C4-2B (cell line): ENCODE measurements at regions not wholly inside any gene's neighbourhood (a gene's known extent, or its start where the extent isn't known, plus 50 kb on each side); places are given as distances from the start of the nearest gene placed in this dataset.
A peak's percentile ranks its signal among the peaks of the same experiment; 100 is the strongest.

Source experiments
- H3K27ac ChIP-seq: fragments of 450-650 bp; 2 replicates; pipeline ENCODE4 v1.5.1; 2017
- ZFX ChIP-seq: fragments of 450-650 bp; IDR thresholded peaks from 2 replicates; pipeline ENCODE4 v1.6.1; 2017
- TF ChIP-seq, protein P1 (sequence below): fragments of 450-650 bp; conservative IDR thresholded peaks from 2 replicates; pipeline ENCODE4 v1.5.1; 2017; ENCODE audit warnings: mild to moderate bottlenecking

DNA sequence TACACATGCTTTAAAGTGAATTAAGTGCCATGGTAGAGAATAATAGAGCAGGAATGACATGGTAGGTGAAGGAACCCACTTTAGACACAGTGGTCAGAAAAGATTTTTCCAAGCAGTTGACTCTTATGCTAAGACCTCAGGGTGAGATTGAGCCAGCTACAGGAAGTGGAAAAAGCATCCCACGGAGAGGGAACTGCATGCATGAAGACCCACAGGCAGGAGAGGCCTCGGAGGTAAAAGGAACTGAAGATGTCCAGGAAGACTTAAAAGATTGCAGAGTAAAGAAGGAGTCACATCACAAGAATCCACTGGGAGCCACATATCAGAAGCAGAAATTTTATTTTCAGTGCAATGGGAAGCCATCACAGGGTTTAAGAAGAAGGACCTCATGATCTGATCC lies 499.2 kb upstream of the FAM98A start:
- no peak overlapping the region for H3K27ac ChIP-seq
- TF ChIP-seq, protein P1, sequence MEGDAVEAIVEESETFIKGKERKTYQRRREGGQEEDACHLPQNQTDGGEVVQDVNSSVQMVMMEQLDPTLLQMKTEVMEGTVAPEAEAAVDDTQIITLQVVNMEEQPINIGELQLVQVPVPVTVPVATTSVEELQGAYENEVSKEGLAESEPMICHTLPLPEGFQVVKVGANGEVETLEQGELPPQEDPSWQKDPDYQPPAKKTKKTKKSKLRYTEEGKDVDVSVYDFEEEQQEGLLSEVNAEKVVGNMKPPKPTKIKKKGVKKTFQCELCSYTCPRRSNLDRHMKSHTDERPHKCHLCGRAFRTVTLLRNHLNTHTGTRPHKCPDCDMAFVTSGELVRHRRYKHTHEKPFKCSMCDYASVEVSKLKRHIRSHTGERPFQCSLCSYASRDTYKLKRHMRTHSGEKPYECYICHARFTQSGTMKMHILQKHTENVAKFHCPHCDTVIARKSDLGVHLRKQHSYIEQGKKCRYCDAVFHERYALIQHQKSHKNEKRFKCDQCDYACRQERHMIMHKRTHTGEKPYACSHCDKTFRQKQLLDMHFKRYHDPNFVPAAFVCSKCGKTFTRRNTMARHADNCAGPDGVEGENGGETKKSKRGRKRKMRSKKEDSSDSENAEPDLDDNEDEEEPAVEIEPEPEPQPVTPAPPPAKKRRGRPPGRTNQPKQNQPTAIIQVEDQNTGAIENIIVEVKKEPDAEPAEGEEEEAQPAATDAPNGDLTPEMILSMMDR, result no peak
- TF ChIP-seq ZFX, result no peak

DNA sequence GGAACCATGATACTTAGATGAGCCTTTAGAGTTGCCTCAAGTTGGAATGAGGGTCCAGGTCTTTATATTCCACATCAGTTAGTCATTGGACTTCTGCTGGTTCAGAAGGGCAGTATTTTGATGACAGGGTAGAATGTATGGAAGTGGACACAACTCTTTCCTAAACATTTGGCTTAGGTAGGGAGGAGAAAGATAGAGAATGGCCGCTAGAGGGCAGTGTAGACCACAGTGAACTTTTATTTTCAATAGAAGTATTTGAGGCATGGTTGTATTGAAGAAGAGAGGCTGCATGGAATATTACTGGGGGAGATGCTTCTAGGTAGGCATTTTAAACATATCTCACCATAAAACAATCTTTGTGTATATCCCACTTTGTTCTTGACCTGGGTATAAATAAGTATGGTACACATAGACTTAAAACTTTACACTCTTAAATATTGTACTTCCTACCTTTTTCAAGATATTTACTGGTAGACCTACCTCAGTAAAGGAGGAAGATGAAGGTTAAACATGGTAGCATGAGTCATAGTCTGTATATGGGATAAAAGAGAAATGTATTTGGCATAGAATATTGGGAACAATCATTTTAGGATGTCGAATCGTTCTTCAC lies 497.6 kb upstream of the FAM98A start:
- H3K27ac ChIP-seq, result no peak overlapping the region
- no peak for TF ChIP-seq ZFX
- TF ChIP-seq, protein P1, result peak; percentile 79

DNA sequence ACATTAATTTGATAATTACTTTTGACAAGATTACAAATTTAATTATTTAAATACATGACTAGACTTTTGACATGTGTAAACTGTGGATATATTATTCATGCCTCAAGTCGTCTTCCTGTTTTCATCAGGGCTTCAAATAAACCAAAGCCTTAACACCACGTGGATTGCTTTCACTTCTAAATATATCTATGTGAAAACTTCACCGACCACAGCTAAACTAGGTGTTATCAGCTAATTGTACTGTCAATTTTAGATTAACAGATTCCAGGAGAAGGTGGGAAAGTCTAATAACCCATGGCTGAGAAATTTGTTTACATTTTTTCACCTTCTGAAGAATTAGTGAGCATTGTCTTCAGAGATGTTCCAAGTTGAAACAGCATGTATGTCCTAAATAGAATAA lies 494.7 kb upstream of the FAM98A start:
- no peak overlapping the region for H3K27ac ChIP-seq
- no peak for TF ChIP-seq ZFX
- TF ChIP-seq, protein P1, result no peak

DNA sequence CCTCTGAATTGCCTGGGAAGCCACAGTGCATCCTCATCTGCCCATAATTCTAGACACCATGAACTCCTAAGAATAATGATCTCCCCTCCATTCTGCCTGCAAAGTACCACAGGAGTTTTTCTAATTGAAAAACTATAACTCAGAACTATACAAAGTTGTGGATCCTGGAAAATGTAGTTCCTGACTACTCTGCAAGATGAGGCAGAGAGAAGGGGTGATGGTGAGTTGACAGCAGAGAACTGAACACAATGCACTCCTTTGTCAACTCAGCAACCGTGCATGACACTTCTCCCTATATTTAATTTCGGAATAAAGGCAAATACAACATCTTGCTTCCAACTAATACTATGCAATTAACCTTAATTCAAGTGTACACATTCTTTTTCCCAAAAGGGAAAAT lies 471.1 kb upstream of the FAM98A start:
- TF ChIP-seq ZFX, result no peak
- no peak overlapping the region for H3K27ac ChIP-seq

DNA sequence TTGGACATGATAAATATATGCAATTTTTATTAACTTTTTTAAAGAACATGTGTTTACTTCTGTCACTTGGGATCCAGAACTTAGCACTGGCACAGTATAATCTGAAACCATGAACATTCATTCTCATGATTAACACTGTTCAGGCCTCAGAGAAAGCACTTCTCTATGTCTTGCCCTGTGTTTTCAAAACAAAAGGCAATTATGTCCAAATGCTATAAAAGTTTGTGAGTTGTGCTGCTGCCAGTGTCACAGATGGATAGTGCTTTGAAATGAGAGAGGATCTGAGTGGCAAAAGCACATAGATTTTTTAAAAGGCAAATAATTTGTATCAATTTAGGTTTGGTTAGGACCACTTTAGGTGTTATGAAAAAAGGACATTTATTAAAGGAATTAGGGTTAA lies 470.5 kb upstream of the FAM98A start:
- H3K27ac ChIP-seq, result no peak overlapping the region
- TF ChIP-seq, protein P1, result no peak
- TF ChIP-seq ZFX, result no peak

DNA sequence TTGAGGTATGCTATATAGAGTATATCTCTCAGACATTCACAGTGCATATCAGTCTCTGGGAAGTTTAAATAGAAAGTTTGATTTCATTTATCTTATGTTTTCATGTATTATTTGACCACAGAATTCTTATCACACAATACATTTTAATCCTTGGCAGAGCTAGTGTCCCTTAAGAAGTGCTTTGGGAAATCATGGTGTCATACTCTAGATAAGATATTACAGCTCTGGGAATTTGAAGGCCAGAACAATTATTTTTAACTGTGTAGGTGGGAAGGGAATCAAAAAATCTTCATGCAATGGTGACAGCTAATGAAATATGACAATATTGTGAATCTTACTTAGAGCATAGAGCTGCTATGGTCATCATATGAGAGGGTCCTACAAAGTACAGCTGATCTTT lies 451.3 kb upstream of the FAM98A start:
- TF ChIP-seq, protein P1, result no peak
- TF ChIP-seq ZFX, result no peak
- H3K27ac ChIP-seq, result no peak overlapping the region

DNA sequence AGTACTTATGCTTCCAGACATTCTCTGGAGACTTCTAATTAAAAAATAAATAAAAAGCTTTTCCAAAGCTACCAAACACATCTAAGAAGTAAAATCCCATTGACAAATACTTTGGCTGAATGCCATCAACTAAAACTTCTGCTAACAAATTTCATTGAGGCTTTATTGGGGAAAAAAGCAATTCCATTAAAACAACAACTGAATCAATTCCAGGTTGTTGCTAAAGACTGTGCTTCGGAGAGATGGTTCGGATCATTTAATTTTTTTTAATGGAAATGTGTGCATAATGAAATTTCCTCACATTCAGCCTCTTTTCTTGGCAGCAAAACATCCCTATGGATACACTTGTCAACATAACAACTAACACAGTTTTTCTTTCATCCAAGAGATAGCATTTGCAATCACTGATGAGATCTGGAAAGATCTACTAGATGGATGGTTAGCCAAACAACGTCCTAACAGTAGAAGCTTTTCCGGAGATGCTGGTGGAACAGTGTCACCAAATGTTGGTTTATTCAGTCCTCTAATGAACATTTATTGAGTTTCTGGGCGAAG lies 446.1 kb upstream of the FAM98A start:
- H3K27ac ChIP-seq, result no peak overlapping the region
- TF ChIP-seq, protein P1, result no peak
- no peak for TF ChIP-seq ZFX

DNA sequence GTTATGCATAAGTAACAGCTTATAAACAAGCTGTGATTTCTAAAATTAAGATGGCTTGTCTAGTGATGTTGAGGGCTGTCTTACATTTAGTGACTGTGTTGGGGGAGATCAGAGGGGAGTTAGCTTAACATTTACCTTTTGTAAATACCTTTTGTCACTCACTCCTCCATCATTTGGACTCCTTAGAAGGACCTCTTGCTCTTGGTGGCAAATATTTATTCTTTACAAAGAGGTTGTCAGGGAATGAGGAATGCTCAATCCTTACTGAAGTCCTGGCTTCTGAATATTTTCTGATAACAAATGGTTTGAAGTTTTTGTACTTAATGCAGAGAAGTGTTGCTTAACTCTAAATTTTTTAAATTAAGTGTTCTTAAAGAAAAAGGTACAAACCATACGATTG lies 438.8 kb upstream of the FAM98A start:
- no peak for TF ChIP-seq ZFX
- TF ChIP-seq, protein P1, result no peak
- no peak overlapping the region for H3K27ac ChIP-seq
